ENCODE measurements at regions not wholly inside any gene's neighbourhood (a gene's known extent, or its start where the extent isn't known, plus 50 kb on each side); places are given as distances from the start of the nearest gene placed in this dataset.

GRCh38 chr14:23725980-23726710 lies 90.0 kb downstream of the DHRS2 start:
- Histone ChIP-seq H3K4me1 (no peaks in the 10 kb centered on the region), H3K4me3 (no peak overlapping the region), H3K27me3 (no peaks in the 10 kb centered on the region), H3K27ac (no peak overlapping the region), H3K9me3 (no peaks in the 10 kb centered on the region), H3K36me3 (no peaks in the 10 kb centered on the region)
- no peak for ATAC-seq
- DNase-seq, result no peak
- in situ Hi-C loops (cut with MboI; ENCODE audit: low sequenced_read_pairs in 4 of 4), result no loop called here
- intact Hi-C loops (cut with DNase I; ENCODE audit: low total_unique reads), result no loop called here
- TF ChIP-seq CTCF (IDR thresholded peaks at IDR 0.05 in 4 of 5, conservative IDR thresholded peaks at IDR 0.05 in 1 of 5) (no peak), POLR2A (IDR thresholded peaks at IDR 0.05) (no peak)

GRCh38 chr14:23727566-23728335 lies 91.6 kb downstream of the DHRS2 start:
- Histone ChIP-seq H3K4me3 (no peak overlapping the region), H3K27ac (no peak overlapping the region), H3K27me3 (no peaks in the 10 kb centered on the region), H3K9me3 (no peaks in the 10 kb centered on the region), H3K4me1 (no peaks in the 10 kb centered on the region), H3K36me3 (no peaks in the 10 kb centered on the region)
- intact Hi-C loops (cut with DNase I; ENCODE audit: low total_unique reads), result no loop called here
- DNase-seq (no peak), ATAC-seq (no peak)
- in situ Hi-C loops (cut with MboI; ENCODE audit: low sequenced_read_pairs in 4 of 4), result no loop called here
- TF ChIP-seq CTCF (IDR thresholded peaks at IDR 0.05 in 4 of 5, conservative IDR thresholded peaks at IDR 0.05 in 1 of 5) (peak in 1 of 5 experiments; percentile 21), POLR2A (IDR thresholded peaks at IDR 0.05) (no peak)

- H3K27ac ChIP-seq, result no peak overlapping the region
These were observed 92.6 kb downstream of the DHRS2 start for GRCh38 chr14:23728791-23729190.

GRCh38 chr14:23729720-23730387 lies 93.7 kb downstream of the DHRS2 start:
- Histone ChIP-seq H3K4me1 (no peaks in the 10 kb centered on the region), H3K27me3 (no peaks in the 10 kb centered on the region), H3K36me3 (no peaks in the 10 kb centered on the region), H3K9me3 (no peaks in the 10 kb centered on the region), H3K4me3 (no peak overlapping the region), H3K27ac (no peak overlapping the region)
- intact Hi-C loops (cut with DNase I; ENCODE audit: low total_unique reads), result no loop called here
- TF ChIP-seq POLR2A (IDR thresholded peaks at IDR 0.05) (no peak), CTCF (IDR thresholded peaks at IDR 0.05 in 4 of 5, conservative IDR thresholded peaks at IDR 0.05 in 1 of 5) (no peak)
- in situ Hi-C loops (cut with MboI; ENCODE audit: low sequenced_read_pairs in 4 of 4), result no loop called here
- ATAC-seq (no peak), DNase-seq (no peak)

More at GRCh38 chr14:23728791-23729190, 92.6 kb downstream of the DHRS2 start:
- DNase-seq, result no peak
- Histone ChIP-seq H3K9me3 (no peaks in the 10 kb centered on the region), H3K4me3 (no peak overlapping the region), H3K4me1 (no peaks in the 10 kb centered on the region), H3K27me3 (no peaks in the 10 kb centered on the region), H3K36me3 (no peaks in the 10 kb centered on the region)
- TF ChIP-seq CTCF (IDR thresholded peaks at IDR 0.05 in 4 of 5, conservative IDR thresholded peaks at IDR 0.05 in 1 of 5) (no peak), POLR2A (IDR thresholded peaks at IDR 0.05) (no peak)
- intact Hi-C loops (cut with DNase I; ENCODE audit: low total_unique reads) (no loop called here), in situ Hi-C loops (cut with MboI; ENCODE audit: low sequenced_read_pairs in 4 of 4) (no loop called here)
- no peak for ATAC-seq
